Fibroblast of lung (primary cell): ENCODE measurements at regions not wholly inside any gene's neighbourhood (a gene's known extent, or its start where the extent isn't known, plus 50 kb on each side); places are given as distances from the start of the nearest gene placed in this dataset.

Experiments used
- DNase-seq, 2 donors: peaks; one replicate each; pipeline versions ENCODE4 v3.0.0 to v3.0.0-alpha.2; 2010; ENCODE audit warnings: low read depth in 2 of 2
- H2AFZ ChIP-seq: 2 replicates; pipeline ENCODE4 v1.5.1; 2012; ENCODE audit warnings: low read length, control low read depth, inconsistent platforms
- H3K27ac ChIP-seq: 2 replicates; pipeline ENCODE4 v1.5.1; 2011; ENCODE audit warnings: low read length, control low read depth; ENCODE audit not compliant: insufficient read depth
- H3K27me3 ChIP-seq: 2 replicates; pipeline ENCODE4 v1.5.1; 2011; ENCODE audit warnings: mild to moderate bottlenecking, low read length; ENCODE audit not compliant: control insufficient read depth, insufficient read depth
- H3K36me3 ChIP-seq: 2 replicates; pipeline ENCODE4 v1.5.1; 2011; ENCODE audit warnings: low read length; ENCODE audit not compliant: control insufficient read depth, insufficient read depth
- H3K4me1 ChIP-seq: 2 replicates; pipeline ENCODE4 v1.5.1; 2011; ENCODE audit warnings: low read length; ENCODE audit not compliant: control insufficient read depth, insufficient read depth; ENCODE audit errors: extremely low read depth
- H3K4me2 ChIP-seq: 2 replicates; pipeline ENCODE4 v1.5.1; 2011; ENCODE audit warnings: low read length, control low read depth; ENCODE audit not compliant: insufficient read depth; ENCODE audit errors: extremely low read depth
- H3K4me3 ChIP-seq, 4 experiments: fragments of 200-600 bp in 1 of 4; sonication (generic) in 1 of 4; replicated peaks in 1 of 4; 2 replicates each; pipeline ENCODE4 v1.5.1; 2011 to 2016; ENCODE audit warnings: low read length in 4 of 4, low read depth in 3 of 4, mild to moderate bottlenecking in 3 of 4, control low read depth in 2 of 4, inconsistent platforms in 1 of 4, mixed read lengths in 1 of 4; ENCODE audit not compliant: insufficient read depth in 1 of 4; ENCODE audit errors: control extremely low read depth in 1 of 4
- H3K79me2 ChIP-seq: 2 replicates; pipeline ENCODE4 v1.5.1; 2012; ENCODE audit warnings: mild to moderate bottlenecking, low read length, inconsistent platforms; ENCODE audit not compliant: control insufficient read depth, insufficient read depth
- H3K9ac ChIP-seq: 2 replicates; pipeline ENCODE4 v1.5.1; 2011; ENCODE audit warnings: mild to moderate bottlenecking, low read length, control low read depth; ENCODE audit not compliant: insufficient read depth
- H3K9me3 ChIP-seq: 2 replicates; pipeline ENCODE4 v1.5.1; 2012; ENCODE audit warnings: low read depth, low read length; ENCODE audit not compliant: control insufficient read depth, insufficient read depth
- H4K20me1 ChIP-seq: 2 replicates; pipeline ENCODE4 v1.5.1; 2011; ENCODE audit warnings: low read length; ENCODE audit not compliant: control insufficient read depth, insufficient read depth; ENCODE audit errors: extremely low read depth
- EZH2 ChIP-seq: IDR thresholded peaks from 2 replicates; pipeline ENCODE4 v1.5.1; 2012; ENCODE audit warnings: low read length, control low read depth, mild to moderate bottlenecking; ENCODE audit errors: missing control alignments
- TF ChIP-seq, protein P1 (sequence below), 2 donors: IDR thresholded peaks in 1 of 2; conservative IDR thresholded peaks in 1 of 2; 1 replicate in 1 of 2; 2 replicates in 1 of 2; pipeline ENCODE4 v1.5.1; 2011 to 2012; ENCODE audit warnings: low read length in 2 of 2, control low read depth in 1 of 2, inconsistent platforms in 1 of 2, low read depth in 1 of 2, mild to moderate bottlenecking in 1 of 2

DNA sequence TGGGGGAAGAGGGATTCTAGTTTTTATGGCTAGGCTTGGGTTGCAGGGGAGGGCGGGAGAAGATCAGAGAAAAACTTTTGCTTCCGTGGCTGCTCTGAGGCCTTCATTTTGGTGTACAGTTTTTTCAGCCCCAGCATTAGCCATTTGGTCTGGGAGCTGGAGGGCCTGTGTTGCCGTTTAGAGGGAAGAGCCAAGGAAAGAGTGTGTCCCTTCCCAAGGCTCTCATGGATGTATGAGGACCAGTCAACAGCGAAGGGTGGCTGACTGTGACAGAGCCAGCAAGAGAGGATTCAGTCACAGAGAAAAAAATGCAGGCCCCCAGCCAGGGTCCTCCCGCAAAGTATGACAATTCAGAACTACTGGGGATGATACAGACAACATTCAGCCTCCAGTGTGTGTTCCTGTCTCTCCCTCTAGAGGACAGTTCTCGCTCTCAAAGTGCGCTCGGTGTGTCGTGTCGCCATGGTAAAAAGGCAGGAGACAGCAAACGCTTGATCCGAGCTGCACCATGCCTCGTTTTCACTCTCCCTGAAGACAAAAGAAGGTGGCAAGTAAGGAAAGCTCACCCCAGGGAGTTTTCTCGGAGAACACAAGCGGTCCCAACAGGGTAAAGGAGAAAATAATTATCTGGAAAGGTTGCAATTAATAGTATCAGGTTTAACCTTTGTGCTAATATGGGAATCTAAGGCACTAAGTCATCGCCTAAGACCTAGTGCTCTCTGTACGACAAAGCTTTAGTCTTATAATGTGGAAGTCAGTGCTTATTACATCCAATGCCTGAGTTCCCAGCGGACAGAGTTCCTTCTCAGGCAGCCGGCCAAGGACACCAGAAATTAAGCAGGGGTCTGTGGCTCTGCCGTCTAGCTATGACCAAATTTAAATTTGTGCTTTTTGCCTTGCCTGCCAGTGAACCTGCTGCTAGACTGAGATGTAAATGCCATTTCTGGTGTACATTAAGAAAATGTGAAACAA lies 157.3 kb upstream of the PLXNC1 start:
- H3K36me3 ChIP-seq, result no peaks in the 10 kb centered on the region
- no peak overlapping the region for H3K4me3 ChIP-seq
- H3K9ac ChIP-seq, result no peak overlapping the region
- H3K9me3 ChIP-seq, result no peaks in the 10 kb centered on the region
- H3K4me2 ChIP-seq, result peak overlapping the region; percentile 49
- TF ChIP-seq EZH2, result no peak
- TF ChIP-seq, protein P1, sequence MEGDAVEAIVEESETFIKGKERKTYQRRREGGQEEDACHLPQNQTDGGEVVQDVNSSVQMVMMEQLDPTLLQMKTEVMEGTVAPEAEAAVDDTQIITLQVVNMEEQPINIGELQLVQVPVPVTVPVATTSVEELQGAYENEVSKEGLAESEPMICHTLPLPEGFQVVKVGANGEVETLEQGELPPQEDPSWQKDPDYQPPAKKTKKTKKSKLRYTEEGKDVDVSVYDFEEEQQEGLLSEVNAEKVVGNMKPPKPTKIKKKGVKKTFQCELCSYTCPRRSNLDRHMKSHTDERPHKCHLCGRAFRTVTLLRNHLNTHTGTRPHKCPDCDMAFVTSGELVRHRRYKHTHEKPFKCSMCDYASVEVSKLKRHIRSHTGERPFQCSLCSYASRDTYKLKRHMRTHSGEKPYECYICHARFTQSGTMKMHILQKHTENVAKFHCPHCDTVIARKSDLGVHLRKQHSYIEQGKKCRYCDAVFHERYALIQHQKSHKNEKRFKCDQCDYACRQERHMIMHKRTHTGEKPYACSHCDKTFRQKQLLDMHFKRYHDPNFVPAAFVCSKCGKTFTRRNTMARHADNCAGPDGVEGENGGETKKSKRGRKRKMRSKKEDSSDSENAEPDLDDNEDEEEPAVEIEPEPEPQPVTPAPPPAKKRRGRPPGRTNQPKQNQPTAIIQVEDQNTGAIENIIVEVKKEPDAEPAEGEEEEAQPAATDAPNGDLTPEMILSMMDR (conservative IDR thresholded peaks at IDR 0.05 in 1 of 2, IDR thresholded peaks at IDR 0.05 in 1 of 2; ENCODE audit: low read depth in 1 of 2, low read length in 2 of 2), result peak; percentile 35 to 60
- no peaks in the 10 kb centered on the region for H4K20me1 ChIP-seq
- H3K4me1 ChIP-seq, result peaks cover 2% of the 10 kb centered on the region
- H3K79me2 ChIP-seq, result no peaks in the 10 kb centered on the region
- no peaks in the 10 kb centered on the region for H3K27me3 ChIP-seq
- H3K27ac ChIP-seq, result no peak overlapping the region
- DNase-seq, result peak; percentile 60 to 64
- peak overlapping the region; percentile 76 for H2AFZ ChIP-seq

DNA sequence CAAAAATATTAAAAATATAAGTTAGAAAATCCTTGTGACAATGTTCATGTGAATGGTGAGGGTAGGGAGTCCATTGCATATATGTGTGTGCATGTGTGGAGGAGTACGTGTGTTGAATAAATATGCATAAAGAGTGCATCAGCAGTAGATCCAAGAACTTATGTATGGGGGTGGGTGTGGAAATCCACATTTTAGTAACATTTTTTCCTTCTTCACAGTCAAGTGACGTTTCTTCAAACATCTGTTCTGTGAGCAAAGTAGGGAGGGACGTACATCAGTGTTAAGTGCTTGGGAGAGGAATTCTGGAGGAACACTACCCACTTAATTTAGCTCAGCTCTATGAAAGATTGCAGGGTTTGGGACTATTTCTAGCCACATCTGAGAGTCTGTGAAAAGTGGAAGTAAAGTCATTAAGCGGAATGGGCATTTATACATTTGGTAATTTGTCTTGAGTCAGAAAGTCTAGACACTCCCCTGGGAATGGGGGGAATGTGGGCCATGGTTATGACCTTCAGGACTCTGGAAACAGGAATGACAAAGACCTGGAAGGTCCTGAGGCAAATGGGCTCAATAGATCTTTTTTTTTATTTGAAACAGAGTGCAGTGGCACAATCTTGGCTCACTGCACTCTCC lies 156.4 kb upstream of the PLXNC1 start:
- DNase-seq, result no peak
- no peak overlapping the region for H2AFZ ChIP-seq
- no peak overlapping the region for H3K27ac ChIP-seq
- H3K36me3 ChIP-seq, result no peaks in the 10 kb centered on the region
- no peak overlapping the region for H3K9ac ChIP-seq
- peaks cover 2% of the 10 kb centered on the region for H3K4me1 ChIP-seq
- H3K9me3 ChIP-seq, result no peaks in the 10 kb centered on the region
- TF ChIP-seq EZH2, result no peak
- TF ChIP-seq, protein P1 (conservative IDR thresholded peaks at IDR 0.05 in 1 of 2, IDR thresholded peaks at IDR 0.05 in 1 of 2; ENCODE audit: low read depth in 1 of 2, low read length in 2 of 2), result no peak
- H4K20me1 ChIP-seq, result no peaks in the 10 kb centered on the region
- no peak overlapping the region for H3K4me2 ChIP-seq
- no peaks in the 10 kb centered on the region for H3K27me3 ChIP-seq
- no peaks in the 10 kb centered on the region for H3K79me2 ChIP-seq
- no peak overlapping the region for H3K4me3 ChIP-seq

DNA sequence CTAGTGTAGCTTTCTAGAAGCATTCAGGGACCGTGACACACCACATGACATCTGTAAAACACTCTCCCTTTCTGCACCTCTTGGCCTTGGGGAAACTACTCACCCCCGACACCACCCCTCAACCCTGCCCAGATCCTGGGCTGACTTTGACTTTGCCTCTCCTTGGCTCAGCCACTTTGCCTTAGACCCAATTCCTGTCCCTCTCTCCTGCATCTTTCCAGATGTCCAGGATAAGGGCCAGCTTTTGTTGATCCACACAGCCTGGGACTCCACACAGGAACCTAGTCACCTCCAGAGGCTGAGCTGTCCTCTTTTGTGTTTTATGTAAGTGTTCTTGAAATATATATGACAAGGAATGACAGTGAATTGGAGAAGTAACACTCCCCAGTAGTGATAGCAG lies 153.7 kb upstream of the PLXNC1 start:
- Histone ChIP-seq H3K9me3 (no peaks in the 10 kb centered on the region), H4K20me1 (no peaks in the 10 kb centered on the region), H3K4me1 (peaks cover 2% of the 10 kb centered on the region), H3K27me3 (no peaks in the 10 kb centered on the region), H3K9ac (no peak overlapping the region), H2AFZ (no peak overlapping the region), H3K79me2 (no peaks in the 10 kb centered on the region), H3K36me3 (no peaks in the 10 kb centered on the region), H3K27ac (no peak overlapping the region), H3K4me2 (no peak overlapping the region), H3K4me3 (no peak overlapping the region)
- no peak for DNase-seq
- TF ChIP-seq, protein P1 (conservative IDR thresholded peaks at IDR 0.05 in 1 of 2, IDR thresholded peaks at IDR 0.05 in 1 of 2; ENCODE audit: low read depth in 1 of 2, low read length in 2 of 2), result no peak
